HPDE6-E6E7 (cell line): ENCODE measurements at regions not wholly inside any gene's neighbourhood (a gene's known extent, or its start where the extent isn't known, plus 50 kb on each side); places are given as distances from the start of the nearest gene placed in this dataset.

ENCODE experiments used
- DNase-seq: peaks from one replicate; pipeline ENCODE4 v3.0.0; 2011; ENCODE audit warnings: missing footprints; ENCODE audit errors: extremely low spot score

DNA sequence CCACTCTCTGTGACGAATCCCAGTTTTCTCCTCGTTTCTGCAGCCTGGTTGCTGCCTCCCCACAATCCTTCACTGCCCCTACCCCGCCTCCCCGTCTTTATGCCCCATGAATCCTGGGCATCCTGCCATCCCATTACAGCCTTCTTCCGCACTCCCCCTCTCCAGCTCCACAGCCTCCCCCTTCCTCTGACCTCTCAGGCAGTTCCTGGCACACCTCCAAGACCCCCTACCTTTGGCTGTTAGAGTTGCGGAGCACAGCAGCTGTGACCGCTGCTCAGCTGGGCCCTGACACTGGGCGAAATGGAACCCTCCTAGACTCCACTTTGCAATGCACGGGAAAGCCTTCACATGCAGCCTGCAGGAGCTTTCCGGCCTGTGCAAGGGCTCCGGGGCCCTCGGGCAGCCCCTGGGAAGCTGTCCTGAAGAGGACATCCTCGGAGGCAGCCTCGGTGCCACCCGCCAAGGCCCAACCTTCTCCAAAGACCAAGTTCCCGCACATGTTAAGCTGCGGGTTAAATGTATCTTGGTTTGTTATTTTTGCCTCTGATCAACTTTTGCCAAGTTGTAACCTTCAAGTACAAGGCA is 400.7 kb upstream of the MKI67 start:
- no peak for DNase-seq

DNA sequence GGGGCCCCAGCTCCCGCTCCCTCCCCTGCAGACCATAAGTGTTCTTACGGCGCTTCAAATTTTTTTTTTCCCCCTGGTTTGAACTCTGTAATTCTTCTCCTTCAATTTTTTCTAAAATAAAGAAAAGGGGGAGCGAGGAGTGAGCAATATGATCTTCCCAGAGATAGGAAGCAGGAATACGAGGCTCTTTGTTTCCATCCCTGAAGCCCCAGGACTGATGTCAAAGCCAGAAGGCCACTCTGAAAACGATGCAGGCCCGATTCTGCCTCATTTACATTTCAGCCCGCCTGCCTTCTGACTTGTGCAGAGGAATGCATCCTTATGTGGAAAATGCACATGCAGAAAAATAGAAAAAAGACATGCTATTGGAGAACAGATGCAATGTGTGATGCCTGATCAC is 401.5 kb upstream of the MKI67 start:
- no peak for DNase-seq

GRCh38 chr10:128528167-128528566 is 401.9 kb upstream of the MKI67 start:
- no peak for DNase-seq

DNA sequence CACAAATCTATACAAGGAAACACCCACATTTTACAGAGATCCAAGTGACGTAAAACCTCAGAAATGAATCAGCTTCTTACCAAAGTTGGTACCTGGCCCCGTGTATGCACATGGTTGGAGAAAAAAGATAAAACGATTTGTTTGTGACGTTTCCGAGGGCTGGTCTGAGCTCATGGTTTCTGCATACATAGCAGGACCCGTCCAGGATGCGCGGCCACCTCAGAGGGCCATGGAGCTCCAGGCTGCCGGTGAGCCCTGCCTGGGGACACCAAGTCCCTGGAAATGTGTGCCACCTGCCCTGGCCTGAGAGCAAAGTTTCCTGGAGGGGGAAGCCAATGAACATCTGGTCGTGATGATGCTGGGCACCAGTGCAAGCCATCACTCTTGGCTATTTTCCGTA is 402.6 kb upstream of the MKI67 start:
- DNase-seq = no peak

DNA sequence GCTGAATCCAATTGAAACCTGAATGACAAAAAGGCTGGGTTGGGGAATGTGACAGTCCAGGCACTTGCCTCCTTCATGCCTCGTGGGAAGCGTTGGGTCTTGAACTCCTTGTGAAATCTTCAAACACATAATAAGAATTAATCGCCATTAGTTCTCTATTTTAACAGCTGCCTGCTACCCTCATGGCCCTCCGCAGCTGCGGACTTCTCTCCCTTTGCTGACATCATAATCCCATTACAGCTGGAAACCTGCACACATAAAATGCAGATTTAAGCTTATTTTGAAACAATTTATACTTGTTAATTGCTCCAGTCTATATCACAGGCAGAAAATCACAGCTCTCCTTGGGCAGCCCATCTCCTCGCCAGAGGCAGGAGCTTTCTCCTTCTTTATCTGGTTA is 403.0 kb upstream of the MKI67 start:
- no peak for DNase-seq

- no peak for DNase-seq
Measured at GRCh38 chr10:128530301-128530700, 404.1 kb upstream of the MKI67 start.

DNA sequence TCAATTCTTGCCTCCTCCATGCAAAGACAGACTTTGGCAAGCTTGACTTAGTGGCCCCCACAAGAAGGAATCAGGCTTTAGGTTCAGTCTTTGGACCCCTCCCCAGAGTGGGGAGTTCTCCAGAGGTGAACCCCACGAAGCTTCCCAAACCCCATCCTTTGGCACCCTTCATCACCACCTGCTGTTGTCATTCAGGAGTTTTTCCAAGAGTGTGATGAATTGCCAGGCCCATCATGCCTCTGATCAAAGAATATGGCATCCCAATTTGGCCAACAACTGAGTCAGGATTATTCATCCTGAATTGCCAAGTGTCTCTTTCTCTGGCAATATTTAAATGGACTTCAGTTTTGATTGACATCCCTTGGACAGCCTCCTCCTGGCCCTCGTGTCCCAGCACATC is 404.7 kb upstream of the MKI67 start:
- DNase-seq = no peak

GRCh38 chr10:128534686-128535085 is 408.5 kb upstream of the MKI67 start:
- DNase-seq = no peak

- DNase-seq = no peak
Measured at GRCh38 chr10:128536259-128536658, 410.0 kb upstream of the MKI67 start.

- no peak for DNase-seq
Measured at GRCh38 chr10:128537834-128538330, 411.7 kb upstream of the MKI67 start.

DNA sequence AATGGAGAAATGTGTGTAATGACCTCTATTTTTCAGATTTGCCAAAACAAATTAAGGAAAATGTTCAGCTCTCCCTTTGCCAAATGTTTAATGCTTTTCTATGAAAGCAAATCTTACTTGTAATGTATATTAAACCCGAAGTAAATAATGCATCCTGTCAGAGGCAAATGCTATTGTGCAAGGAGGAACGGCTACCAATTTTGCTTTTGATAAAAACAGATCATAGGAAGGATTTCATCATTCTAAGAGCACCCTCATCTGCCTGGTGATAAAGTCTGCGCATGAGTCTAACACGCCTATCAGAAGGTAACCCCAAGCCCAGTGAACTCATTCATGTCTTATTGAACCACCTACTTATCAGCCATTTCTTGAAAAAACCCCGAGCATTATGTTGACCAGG is 412.4 kb upstream of the MKI67 start:
- no peak for DNase-seq

DNA sequence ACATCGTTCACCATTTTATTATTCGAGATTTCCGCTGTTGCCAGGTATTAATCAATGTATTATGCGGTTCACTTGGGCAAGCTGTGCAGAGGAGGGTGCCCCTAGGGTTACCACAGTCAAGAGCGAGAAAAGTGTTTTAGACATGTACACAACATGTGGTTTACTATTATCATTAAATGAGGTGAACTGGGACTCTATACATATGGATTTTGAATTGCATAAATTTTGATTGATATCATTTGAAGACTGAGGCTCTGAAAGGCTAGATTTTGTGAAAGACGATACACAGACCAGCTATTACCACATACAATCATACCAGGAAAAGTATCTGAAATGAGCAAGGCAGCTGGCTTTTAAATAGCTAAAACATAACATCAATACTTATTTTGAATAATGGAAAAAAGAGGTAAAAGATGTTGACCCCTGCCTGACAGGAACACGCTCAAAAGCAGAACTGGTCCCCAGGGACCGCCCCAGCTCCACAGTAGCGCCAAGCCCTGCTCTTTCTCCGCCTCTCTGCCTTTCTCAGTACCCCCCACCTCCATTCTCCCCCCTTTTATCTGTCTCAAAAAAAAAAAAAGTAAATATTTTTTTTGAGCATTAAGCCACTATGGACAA is 413.4 kb upstream of the MKI67 start:
- DNase-seq = no peak

DNA sequence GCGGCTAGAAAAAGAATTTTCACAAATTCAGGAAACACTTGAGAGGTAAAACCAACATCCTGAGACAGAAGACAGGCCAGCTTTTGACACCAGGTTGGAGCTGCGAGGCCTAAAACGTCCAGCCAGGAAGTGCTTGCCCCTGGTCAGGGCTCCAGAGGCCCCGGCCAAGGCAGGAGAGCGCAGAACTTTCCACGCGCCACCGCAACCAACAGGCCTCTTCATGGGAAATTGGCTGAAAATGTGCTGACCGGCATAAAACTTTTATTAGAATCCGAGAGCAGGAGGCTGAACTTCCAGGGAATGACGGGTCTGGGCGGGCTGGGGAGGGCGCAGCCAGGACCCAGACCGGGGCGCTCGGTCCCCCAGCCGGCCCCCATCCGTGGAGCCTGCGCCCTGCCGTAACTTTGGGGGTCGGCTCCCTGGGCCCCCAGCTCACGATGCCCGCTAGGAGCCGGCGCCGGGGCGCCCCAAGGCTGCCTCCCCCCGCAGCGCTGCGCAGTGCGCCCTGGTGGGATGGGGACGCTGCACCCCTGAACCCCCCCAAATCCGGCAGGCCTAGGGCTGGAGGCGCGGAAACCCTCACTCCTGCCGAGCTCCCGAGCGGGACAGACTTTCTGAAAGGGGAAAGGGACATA is 414.0 kb upstream of the MKI67 start:
- no peak for DNase-seq

GRCh38 chr10:128540781-128541761 is 414.8 kb upstream of the MKI67 start:
- no peak for DNase-seq

DNA sequence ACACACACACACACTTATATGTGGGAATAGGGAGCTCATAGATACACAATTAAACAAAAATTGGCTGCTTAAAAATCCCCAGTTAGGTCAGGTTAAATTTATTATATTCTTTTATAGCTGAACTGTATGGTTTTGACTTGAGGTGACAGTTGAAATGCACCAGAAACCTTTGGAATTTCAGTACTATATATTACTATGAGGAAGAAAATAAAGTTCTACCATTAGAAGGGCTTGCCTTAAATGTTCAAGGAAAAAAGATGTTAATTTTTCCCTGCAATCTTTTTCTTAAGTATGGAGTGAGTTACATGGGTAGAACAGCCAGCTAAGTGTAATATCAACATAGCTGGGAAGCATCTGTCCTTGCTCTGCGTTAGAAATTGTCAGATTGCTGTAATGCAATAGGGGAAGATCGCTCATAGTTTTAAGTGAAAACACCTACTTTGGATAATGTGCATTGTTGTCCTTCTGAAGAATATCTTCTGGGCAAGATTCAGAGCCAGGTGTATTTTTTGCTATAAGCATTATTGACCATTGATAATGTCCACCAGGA is 415.8 kb upstream of the MKI67 start:
- no peak for DNase-seq

DNA sequence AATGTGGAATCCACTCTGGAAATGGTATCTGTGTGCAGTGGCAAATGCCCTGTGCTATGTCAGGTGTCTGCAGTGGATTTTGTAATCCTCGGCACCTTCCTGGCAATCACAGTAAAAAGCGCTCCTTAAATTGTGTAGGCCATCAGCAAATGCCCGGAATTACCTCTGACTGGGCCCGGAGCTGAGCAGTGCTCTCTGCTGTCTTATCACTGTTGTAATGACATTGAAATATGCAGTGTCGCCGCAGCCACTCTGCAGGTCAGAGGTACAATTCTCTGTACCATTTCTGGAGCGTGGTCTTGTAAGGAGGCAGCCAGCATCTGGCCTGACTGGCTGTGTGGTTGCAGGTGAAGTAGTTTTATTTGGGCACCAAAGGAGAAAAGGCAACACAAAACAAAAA is 416.4 kb upstream of the MKI67 start:
- no peak for DNase-seq

DNA sequence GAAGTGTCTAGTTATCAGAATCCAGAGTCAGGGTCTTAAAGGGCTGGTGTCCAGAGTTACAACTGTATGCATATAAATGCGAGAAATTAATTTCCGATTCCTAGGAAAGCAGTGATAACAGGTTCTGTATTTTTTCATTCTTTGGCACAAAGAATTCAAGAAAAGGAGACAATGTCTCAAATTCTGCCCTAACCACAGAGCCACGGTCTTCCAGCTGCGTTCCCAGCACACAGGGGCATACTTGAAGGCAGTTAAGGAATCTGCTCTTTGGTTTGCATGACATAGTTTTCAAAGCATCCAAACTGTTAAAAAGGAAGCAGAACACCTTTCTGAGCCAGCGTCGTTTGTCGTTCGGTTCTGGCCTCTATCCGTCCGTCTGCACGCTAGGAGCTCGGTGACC is 416.9 kb upstream of the MKI67 start:
- no peak for DNase-seq

DNA sequence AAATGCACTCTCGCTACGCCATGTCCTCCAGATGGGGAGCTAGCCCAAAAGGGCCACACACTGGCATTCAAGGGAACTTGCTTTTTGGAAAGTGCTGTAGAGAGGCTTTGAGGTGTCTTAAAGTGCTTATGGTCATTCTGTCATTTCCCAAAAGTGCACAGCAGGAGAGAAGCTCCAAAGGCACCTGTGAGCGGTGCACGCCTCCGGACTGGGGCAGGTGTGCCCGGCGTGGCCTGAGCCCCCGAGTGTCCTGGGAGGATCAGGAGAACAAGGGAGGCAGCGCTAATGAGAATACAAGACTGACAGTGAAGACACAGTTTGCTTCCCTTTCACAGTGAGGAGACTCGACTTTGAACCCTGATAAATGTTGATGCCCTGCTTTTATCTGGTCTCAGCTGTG is 419.0 kb upstream of the MKI67 start:
- DNase-seq = no peak

DNA sequence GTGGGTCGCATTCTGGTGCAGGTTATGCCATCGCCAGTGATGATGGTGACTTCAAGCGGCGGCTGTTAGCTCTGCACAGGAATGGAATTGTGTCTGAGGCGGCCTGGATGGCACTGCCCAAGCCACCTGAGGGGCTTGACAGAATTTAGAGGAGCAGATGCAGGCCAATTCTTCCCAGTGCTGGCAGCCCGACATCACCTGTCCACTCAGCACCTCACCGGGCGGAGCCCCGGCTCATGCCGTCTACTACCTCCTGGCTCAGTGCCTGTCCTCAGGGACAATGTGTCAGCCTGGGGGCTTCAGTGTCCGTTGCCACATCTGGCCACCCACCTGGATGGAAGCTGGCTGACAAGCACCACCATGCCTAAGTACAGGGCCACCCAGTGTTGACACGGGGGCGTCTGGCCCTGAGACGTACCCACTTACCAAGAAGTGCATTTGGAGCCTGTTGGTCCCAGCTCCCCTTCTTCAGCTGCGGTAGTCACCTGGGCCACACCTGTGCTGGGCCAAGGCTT is 420.5 kb upstream of the MKI67 start:
- DNase-seq = no peak

DNA sequence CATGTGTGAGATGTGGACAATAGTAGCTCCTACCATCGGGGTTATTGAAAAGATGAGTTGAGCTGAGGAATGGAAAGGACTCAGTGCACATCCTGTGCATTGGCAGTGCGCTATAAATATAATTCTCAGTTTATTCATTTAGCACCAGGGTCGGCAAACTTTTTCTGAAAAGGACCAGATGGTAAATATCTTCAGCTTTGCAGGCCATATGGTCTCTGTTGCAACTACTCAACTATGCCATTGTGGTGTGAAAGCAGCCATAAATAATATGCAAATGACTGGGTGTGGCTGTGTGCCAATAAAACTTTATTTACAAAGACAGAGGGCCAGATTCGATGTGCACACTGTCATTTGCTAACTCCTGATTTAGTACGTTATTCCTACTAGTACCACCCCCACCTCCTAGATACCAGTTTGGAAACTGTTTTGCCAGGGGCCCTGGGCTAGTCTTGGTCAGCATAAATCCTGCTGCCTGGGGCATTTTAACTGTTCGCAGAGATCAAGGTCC is 422.9 kb upstream of the MKI67 start:
- no peak for DNase-seq

DNA sequence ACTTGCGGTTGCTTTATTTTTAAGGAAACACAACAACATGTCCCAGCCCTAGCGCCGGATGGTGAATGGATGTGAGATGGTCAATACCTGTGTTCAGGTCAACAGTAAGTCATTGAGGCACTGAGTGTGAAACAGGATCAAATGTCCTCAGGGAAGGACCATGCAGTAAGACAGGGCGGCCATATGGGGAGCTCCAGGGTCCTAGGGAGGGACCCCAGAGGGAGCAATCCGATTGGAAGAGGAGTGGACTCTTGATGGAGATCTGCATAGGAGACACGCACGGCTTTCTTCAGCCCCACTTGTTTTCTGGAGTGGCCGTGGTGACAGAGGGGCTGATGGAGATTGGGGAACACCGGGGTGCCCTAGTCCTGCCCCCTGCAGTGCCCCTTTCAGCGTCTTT is 423.8 kb upstream of the MKI67 start:
- DNase-seq = no peak

GRCh38 chr10:128551475-128551874 is 425.3 kb upstream of the MKI67 start:
- no peak for DNase-seq
